Adipocyte (in vitro differentiated cells): ENCODE measurements at regions not wholly inside any gene's neighbourhood (a gene's known extent, or its start where the extent isn't known, plus 50 kb on each side); places are given as distances from the start of the nearest gene placed in this dataset.
A peak's percentile ranks its signal among the peaks of the same experiment; 100 is the strongest.

Experiments used
- DNase-seq: peaks from one replicate; pipeline ENCODE4 v3.0.0-alpha.2; 2015; ENCODE audit warnings: low read depth
- H3K27me3 ChIP-seq: replicated peaks from 2 replicates; pipeline ENCODE4 v1.7.0; 2013; ENCODE audit warnings: mild to moderate bottlenecking, low read length, moderate library complexity; ENCODE audit not compliant: control insufficient read depth, insufficient read depth
- H3K36me3 ChIP-seq: 2 replicates; pipeline ENCODE4 v1.7.0; 2013; ENCODE audit warnings: low read length, mild to moderate bottlenecking, moderate library complexity; ENCODE audit not compliant: control insufficient read depth, insufficient read depth, severe bottlenecking
- H3K4me1 ChIP-seq: 2 replicates; pipeline ENCODE4 v1.7.0; 2013; ENCODE audit warnings: mild to moderate bottlenecking, low read length, moderate library complexity; ENCODE audit not compliant: control insufficient read depth, insufficient read depth
- H3K4me3 ChIP-seq: 2 replicates; pipeline ENCODE4 v1.7.0; 2013; ENCODE audit warnings: mild to moderate bottlenecking, low read length, moderate library complexity
- H3K9ac ChIP-seq: 2 replicates; pipeline ENCODE4 v1.7.0; 2013; ENCODE audit warnings: mild to moderate bottlenecking, low read length, moderate library complexity
- H3K9me3 ChIP-seq: 2 replicates; pipeline ENCODE4 v1.7.0; 2013; ENCODE audit warnings: mild to moderate bottlenecking, low read length, moderate library complexity; ENCODE audit not compliant: control insufficient read depth

- Histone ChIP-seq H3K27me3 (no peaks in the 10 kb centered on the region), H3K4me1 (no peaks in the 10 kb centered on the region), H3K36me3 (no peaks in the 10 kb centered on the region), H3K9me3 (no peaks in the 10 kb centered on the region), H3K4me3 (no peak overlapping the region), H3K9ac (no peak overlapping the region)
- peak; percentile 57 for DNase-seq
These were observed 370.8 kb upstream of the MEF2C start for GRCh38 chr5:89253666-89254352.

- Histone ChIP-seq H3K9ac (no peak overlapping the region), H3K27me3 (no peaks in the 10 kb centered on the region), H3K4me3 (no peak overlapping the region), H3K9me3 (no peaks in the 10 kb centered on the region), H3K36me3 (no peaks in the 10 kb centered on the region), H3K4me1 (no peaks in the 10 kb centered on the region)
- DNase-seq = no peak
These were observed 363.9 kb upstream of the MEF2C start for GRCh38 chr5:89246864-89247263.

- no peak for DNase-seq
- no peaks in the 10 kb centered on the region for H3K9me3 ChIP-seq
- no peak overlapping the region for H3K9ac ChIP-seq
- no peaks in the 10 kb centered on the region for H3K27me3 ChIP-seq
- no peaks in the 10 kb centered on the region for H3K36me3 ChIP-seq
- no peaks in the 10 kb centered on the region for H3K4me1 ChIP-seq
- H3K4me3 ChIP-seq = no peak overlapping the region
These were observed 363.3 kb upstream of the MEF2C start for GRCh38 chr5:89246252-89246651.

GRCh38 chr5:89243611-89244010 lies 360.6 kb upstream of the MEF2C start:
- Histone ChIP-seq H3K36me3 (no peaks in the 10 kb centered on the region), H3K9me3 (no peaks in the 10 kb centered on the region), H3K4me1 (no peaks in the 10 kb centered on the region), H3K27me3 (no peaks in the 10 kb centered on the region), H3K4me3 (no peak overlapping the region), H3K9ac (no peak overlapping the region)
- no peak for DNase-seq

GRCh38 chr5:89241186-89241585 lies 358.2 kb upstream of the MEF2C start:
- Histone ChIP-seq H3K36me3 (no peaks in the 10 kb centered on the region), H3K27me3 (no peaks in the 10 kb centered on the region), H3K4me3 (no peak overlapping the region), H3K4me1 (no peaks in the 10 kb centered on the region), H3K9ac (no peak overlapping the region), H3K9me3 (no peaks in the 10 kb centered on the region)
- DNase-seq = peak; percentile 56

- H3K4me3 ChIP-seq = no peak overlapping the region
- no peaks in the 10 kb centered on the region for H3K36me3 ChIP-seq
- no peaks in the 10 kb centered on the region for H3K9me3 ChIP-seq
- no peak overlapping the region for H3K9ac ChIP-seq
- DNase-seq = no peak
- peaks cover 3% of the 10 kb centered on the region for H3K4me1 ChIP-seq
- H3K27me3 ChIP-seq = no peaks in the 10 kb centered on the region
These were observed 353.9 kb upstream of the MEF2C start for GRCh38 chr5:89236900-89237299.

- peaks cover 3% of the 10 kb centered on the region for H3K4me1 ChIP-seq
- H3K36me3 ChIP-seq = no peaks in the 10 kb centered on the region
- no peak overlapping the region for H3K9ac ChIP-seq
- no peak for DNase-seq
- no peaks in the 10 kb centered on the region for H3K9me3 ChIP-seq
- no peak overlapping the region for H3K4me3 ChIP-seq
- no peaks in the 10 kb centered on the region for H3K27me3 ChIP-seq
These were observed 350.5 kb upstream of the MEF2C start for GRCh38 chr5:89233462-89233861.

GRCh38 chr5:89232139-89232603 lies 349.2 kb upstream of the MEF2C start:
- Histone ChIP-seq H3K4me3 (no peak overlapping the region), H3K4me1 (peaks cover 3% of the 10 kb centered on the region), H3K36me3 (no peaks in the 10 kb centered on the region), H3K9me3 (no peaks in the 10 kb centered on the region), H3K27me3 (no peaks in the 10 kb centered on the region), H3K9ac (no peak overlapping the region)
- DNase-seq = no peak

GRCh38 chr5:89230178-89230577 lies 347.2 kb upstream of the MEF2C start:
- Histone ChIP-seq H3K9ac (no peak overlapping the region), H3K4me1 (peaks cover 3% of the 10 kb centered on the region), H3K4me3 (no peak overlapping the region), H3K27me3 (no peaks in the 10 kb centered on the region), H3K9me3 (no peaks in the 10 kb centered on the region), H3K36me3 (no peaks in the 10 kb centered on the region)
- DNase-seq = no peak

GRCh38 chr5:89229331-89230070 lies 346.5 kb upstream of the MEF2C start:
- no peak for DNase-seq
- Histone ChIP-seq H3K4me3 (no peak overlapping the region), H3K36me3 (no peaks in the 10 kb centered on the region), H3K27me3 (no peaks in the 10 kb centered on the region), H3K9me3 (no peaks in the 10 kb centered on the region), H3K9ac (no peak overlapping the region), H3K4me1 (peaks cover 3% of the 10 kb centered on the region)

- H3K9ac ChIP-seq = no peak overlapping the region
- no peak for DNase-seq
- H3K9me3 ChIP-seq = no peaks in the 10 kb centered on the region
- no peaks in the 10 kb centered on the region for H3K27me3 ChIP-seq
- H3K36me3 ChIP-seq = no peaks in the 10 kb centered on the region
- H3K4me3 ChIP-seq = no peak overlapping the region
- H3K4me1 ChIP-seq = peaks cover 3% of the 10 kb centered on the region
These were observed 345.4 kb upstream of the MEF2C start for GRCh38 chr5:89228355-89228754.
